Gastrocnemius medialis (tissue), 4 donors: ENCODE measurements at regions not wholly inside any gene's neighbourhood (a gene's known extent, or its start where the extent isn't known, plus 50 kb on each side); places are given as distances from the start of the nearest gene placed in this dataset.

Experiments used
- CTCF ChIP-seq, 5 experiments: fragments of 450-650 bp in 3 of 5; fragments of 200-600 bp in 2 of 5; sonication (generic) in 2 of 5; IDR thresholded peaks in 4 of 5; conservative IDR thresholded peaks in 1 of 5; 1 replicate in 4 of 5; 2 replicates in 1 of 5; pipeline ENCODE4 v1.5.1; 2016 to 2019; ENCODE audit warnings: antibody characterized with exemption in 5 of 5, mild to moderate bottlenecking in 3 of 5, moderate library complexity in 3 of 5
- POLR2A ChIP-seq, 2 donors: fragments of 450-650 bp; IDR thresholded peaks; one replicate each; pipeline ENCODE4 v1.6.1; 2017; ENCODE audit warnings: antibody characterized with exemption in 2 of 2, mild to moderate bottlenecking in 2 of 2, moderate library complexity in 2 of 2

- TF ChIP-seq CTCF (IDR thresholded peaks at IDR 0.05 in 4 of 5, conservative IDR thresholded peaks at IDR 0.05 in 1 of 5) (no peak), POLR2A (IDR thresholded peaks at IDR 0.05) (no peak)
These were observed 155.3 kb upstream of the RREB1 start for GRCh38 chr6:6952484-6952883.
